ENCODE measurements at regions not wholly inside any gene's neighbourhood (a gene's known extent, or its start where the extent isn't known, plus 50 kb on each side); places are given as distances from the start of the nearest gene placed in this dataset.

GRCh38 chr10:33566001-33566400 is 231.5 kb upstream of the NRP1 start:
- Histone ChIP-seq H3K27me3 (no peaks in the 10 kb centered on the region), H3K9me3 (no peaks in the 10 kb centered on the region), H3K27ac (no peak overlapping the region), H3K36me3 (no peaks in the 10 kb centered on the region), H3K4me3 (no peak overlapping the region), H3K4me1 (no peaks in the 10 kb centered on the region)
- DNase-seq (ENCODE audit: low spot score), result no peak
- TF ChIP-seq CTCF (IDR thresholded peaks at IDR 0.05), result no peak

GRCh38 chr10:33565231-33565630 is 230.8 kb upstream of the NRP1 start:
- TF ChIP-seq CTCF (IDR thresholded peaks at IDR 0.05), result no peak
- Histone ChIP-seq H3K27ac (no peak overlapping the region), H3K4me3 (no peak overlapping the region), H3K27me3 (no peaks in the 10 kb centered on the region), H3K9me3 (no peaks in the 10 kb centered on the region), H3K36me3 (no peaks in the 10 kb centered on the region), H3K4me1 (no peaks in the 10 kb centered on the region)
- DNase-seq (ENCODE audit: low spot score), result no peak

- no peak overlapping the region for H3K27ac ChIP-seq
- H3K4me1 ChIP-seq, result no peaks in the 10 kb centered on the region
- no peaks in the 10 kb centered on the region for H3K9me3 ChIP-seq
- no peak for DNase-seq (ENCODE audit: low spot score)
- H3K36me3 ChIP-seq, result no peaks in the 10 kb centered on the region
- no peak overlapping the region for H3K4me3 ChIP-seq
- TF ChIP-seq CTCF (IDR thresholded peaks at IDR 0.05), result no peak
- H3K27me3 ChIP-seq, result no peaks in the 10 kb centered on the region
Measured at GRCh38 chr10:33559105-33559504, 224.6 kb upstream of the NRP1 start.

- no peak for TF ChIP-seq CTCF (IDR thresholded peaks at IDR 0.05)
- no peaks in the 10 kb centered on the region for H3K27me3 ChIP-seq
- DNase-seq (ENCODE audit: low spot score), result no peak
- H3K4me3 ChIP-seq, result no peak overlapping the region
- no peaks in the 10 kb centered on the region for H3K36me3 ChIP-seq
- H3K9me3 ChIP-seq, result no peaks in the 10 kb centered on the region
- no peak overlapping the region for H3K27ac ChIP-seq
- no peaks in the 10 kb centered on the region for H3K4me1 ChIP-seq
Measured at GRCh38 chr10:33557313-33557712, 222.8 kb upstream of the NRP1 start.

- Histone ChIP-seq H3K4me1 (no peaks in the 10 kb centered on the region), H3K9me3 (no peaks in the 10 kb centered on the region), H3K36me3 (no peaks in the 10 kb centered on the region), H3K4me3 (no peak overlapping the region), H3K27me3 (no peaks in the 10 kb centered on the region), H3K27ac (no peak overlapping the region)
- TF ChIP-seq CTCF (IDR thresholded peaks at IDR 0.05), result no peak
- no peak for DNase-seq (ENCODE audit: low spot score)
Measured at GRCh38 chr10:33556620-33557019, 222.2 kb upstream of the NRP1 start.

- Histone ChIP-seq H3K27ac (no peak overlapping the region), H3K9me3 (no peaks in the 10 kb centered on the region), H3K36me3 (no peaks in the 10 kb centered on the region), H3K27me3 (no peaks in the 10 kb centered on the region), H3K4me1 (no peaks in the 10 kb centered on the region), H3K4me3 (no peak overlapping the region)
- no peak for DNase-seq (ENCODE audit: low spot score)
- TF ChIP-seq CTCF (IDR thresholded peaks at IDR 0.05), result no peak
Measured at GRCh38 chr10:33556103-33556502, 221.6 kb upstream of the NRP1 start.

Data from right atrium auricular region (tissue), 2 donors.